HG03432 (cell line): ENCODE measurements at regions not wholly inside any gene's neighbourhood (a gene's known extent, or its start where the extent isn't known, plus 50 kb on each side); places are given as distances from the start of the nearest gene placed in this dataset.
A peak's percentile ranks its signal among the peaks of the same experiment; 100 is the strongest.
"Not testable (repeated sequence)": the region's sequence is repeated elsewhere in the genome, so short reads cannot be mapped to it uniquely, and the experiment has no call there.

ENCODE experiments used
- ATAC-seq: cut with Tn5 transposase; IDR thresholded peaks from one replicate; pipeline ENCODE4 v1.9.1; 2021; ENCODE audit warnings: mild to moderate bottlenecking, moderate library complexity; ENCODE audit not compliant: unreplicated experiment

- no peak for ATAC-seq
Measured at GRCh38 chr13:58472483-58472882, 840.9 kb downstream of the PCDH17 start.

GRCh38 chr13:58474581-58474980 is 843.0 kb downstream of the PCDH17 start:
- ATAC-seq, result no peak

GRCh38 chr13:58476206-58476918 is 844.8 kb downstream of the PCDH17 start:
- ATAC-seq, result no peak

- ATAC-seq, result no peak
Measured at GRCh38 chr13:58478858-58479257, 847.3 kb downstream of the PCDH17 start.

- ATAC-seq, result no peak
Measured at GRCh38 chr13:58480061-58480460, 848.5 kb downstream of the PCDH17 start.

GRCh38 chr13:58488251-58488650 is 856.7 kb downstream of the PCDH17 start:
- ATAC-seq, result no peak

- no peak for ATAC-seq
Measured at GRCh38 chr13:58495668-58496067, 864.1 kb downstream of the PCDH17 start.

- ATAC-seq, result no peak
Measured at GRCh38 chr13:58500938-58501337, 869.4 kb downstream of the PCDH17 start.

GRCh38 chr13:58504202-58504700 is 872.7 kb downstream of the PCDH17 start:
- ATAC-seq, result not testable (repeated sequence)

- ATAC-seq, result not testable (repeated sequence)
Measured at GRCh38 chr13:58505262-58505920, 873.8 kb downstream of the PCDH17 start.

- no peak for ATAC-seq
Measured at GRCh38 chr13:58528351-58528750, 896.8 kb downstream of the PCDH17 start.

GRCh38 chr13:58531614-58532013 is 900.1 kb downstream of the PCDH17 start:
- ATAC-seq, result no peak

- ATAC-seq, result no peak
Measured at GRCh38 chr13:58542530-58542929, 911.0 kb downstream of the PCDH17 start.

GRCh38 chr13:58547419-58547818 is 915.9 kb downstream of the PCDH17 start:
- no peak for ATAC-seq

GRCh38 chr13:58566176-58566575 is 934.6 kb downstream of the PCDH17 start:
- no peak for ATAC-seq

- no peak for ATAC-seq
Measured at GRCh38 chr13:58573743-58574142, 942.2 kb downstream of the PCDH17 start.

- no peak for ATAC-seq
Measured at GRCh38 chr13:58574791-58575190, 943.2 kb downstream of the PCDH17 start.

- no peak for ATAC-seq
Measured at GRCh38 chr13:58579468-58579867, 947.9 kb downstream of the PCDH17 start.

- ATAC-seq, result no peak
Measured at GRCh38 chr13:58583966-58584365, 952.4 kb downstream of the PCDH17 start.

GRCh38 chr13:58584610-58585009 is 953.1 kb downstream of the PCDH17 start:
- ATAC-seq, result no peak

GRCh38 chr13:58587183-58587582 is 955.6 kb downstream of the PCDH17 start:
- ATAC-seq, result peak; percentile 96

- no peak for ATAC-seq
Measured at GRCh38 chr13:58592052-58592451, 960.5 kb downstream of the PCDH17 start.
